CD4-positive, alpha-beta T cell treated with Interleukin-17A for 1 hour (primary cell): ENCODE measurements at regions not wholly inside any gene's neighbourhood (a gene's known extent, or its start where the extent isn't known, plus 50 kb on each side); places are given as distances from the start of the nearest gene placed in this dataset.
"Not testable (repeated sequence)": the region's sequence is repeated elsewhere in the genome, so short reads cannot be mapped to it uniquely, and the experiment has no call there.

Source experiments
- DNase-seq: peaks from one replicate; pipeline ENCODE4 v3.0.0-alpha.2; 2020

- DNase-seq, result no peak
Observed at GRCh38 chr10:4252701-4253100, 467.7 kb upstream of the KLF6 start.

DNA sequence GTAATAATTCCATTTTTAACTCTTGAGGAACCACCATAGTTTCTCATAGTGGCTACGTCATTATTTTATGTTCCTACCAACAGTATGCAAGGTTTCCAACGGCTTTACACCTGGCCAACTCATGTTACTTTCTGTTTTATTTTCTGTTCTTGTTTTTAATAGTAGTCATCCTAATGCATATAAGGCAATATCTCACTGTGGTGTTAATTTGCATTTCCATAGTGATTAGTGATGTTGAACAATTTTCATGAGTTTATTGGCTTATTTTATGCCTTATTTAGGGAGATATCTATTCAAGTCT, 465.5 kb upstream of the KLF6 start:
- no peak for DNase-seq

GRCh38 chr10:4249841-4250586, 465.0 kb upstream of the KLF6 start:
- no peak for DNase-seq

DNA sequence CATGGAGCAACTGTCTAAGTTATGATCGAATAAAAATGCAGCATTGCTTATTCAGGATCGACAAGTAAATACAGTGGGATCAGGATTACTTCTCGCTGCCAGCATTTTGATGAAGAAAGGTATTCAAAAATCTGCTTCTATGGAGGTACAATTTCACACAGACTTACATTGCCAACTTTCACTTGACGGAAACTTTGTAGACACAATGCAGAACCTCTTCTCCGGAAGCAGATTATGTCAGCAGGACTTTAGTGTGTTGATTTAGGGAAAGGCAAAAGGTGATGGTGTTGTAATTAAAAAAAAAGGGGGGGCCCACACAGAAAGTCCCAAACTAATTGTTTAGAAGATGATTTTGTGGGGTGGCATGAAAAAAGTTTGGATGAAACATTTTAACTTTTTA, 462.4 kb upstream of the KLF6 start:
- no peak for DNase-seq

GRCh38 chr10:4246881-4247358, 461.9 kb upstream of the KLF6 start:
- DNase-seq, result no peak

GRCh38 chr10:4243651-4244050, 458.6 kb upstream of the KLF6 start:
- no peak for DNase-seq

DNA sequence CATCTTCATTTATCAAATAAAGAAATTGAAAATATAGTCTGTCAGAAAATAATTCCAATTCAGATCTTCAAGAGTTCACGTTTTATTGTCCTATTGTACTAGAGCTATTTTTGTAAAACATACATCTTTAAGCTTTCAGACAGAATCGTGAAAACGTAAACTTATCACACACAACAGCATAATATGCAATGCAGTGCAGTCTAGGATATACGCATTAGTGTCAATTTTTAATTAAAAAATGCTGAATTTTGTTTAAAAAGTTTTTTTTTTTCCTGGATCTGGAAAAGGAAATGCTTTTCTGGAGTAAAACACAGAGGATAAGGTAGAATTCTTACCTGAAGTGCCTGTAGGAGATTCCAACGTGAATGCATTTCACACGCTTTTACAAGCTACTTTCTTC, 458.2 kb upstream of the KLF6 start:
- no peak for DNase-seq

DNA sequence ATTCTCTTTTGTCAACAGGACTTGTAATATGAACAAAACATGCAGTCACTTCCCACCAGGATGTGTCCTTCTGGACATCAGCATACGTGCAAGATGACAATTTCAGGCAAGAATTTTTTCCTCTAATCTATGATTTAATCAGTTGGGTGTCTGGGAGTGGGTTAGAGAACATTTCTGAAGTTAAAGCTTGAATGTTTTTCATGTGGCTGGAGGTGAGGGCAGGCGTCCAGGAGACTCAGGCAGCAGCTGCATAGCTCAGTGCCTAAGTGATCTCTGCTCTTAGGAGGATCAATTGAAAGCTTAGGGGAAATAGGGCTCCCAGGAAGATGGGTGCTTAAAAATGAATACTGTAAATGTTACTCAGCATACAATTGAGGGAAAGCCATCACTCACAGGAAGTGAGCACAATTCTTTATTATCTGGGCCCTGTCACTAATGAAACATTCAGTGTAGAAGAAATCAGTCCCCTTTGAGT, 457.6 kb upstream of the KLF6 start:
- no peak for DNase-seq

DNA sequence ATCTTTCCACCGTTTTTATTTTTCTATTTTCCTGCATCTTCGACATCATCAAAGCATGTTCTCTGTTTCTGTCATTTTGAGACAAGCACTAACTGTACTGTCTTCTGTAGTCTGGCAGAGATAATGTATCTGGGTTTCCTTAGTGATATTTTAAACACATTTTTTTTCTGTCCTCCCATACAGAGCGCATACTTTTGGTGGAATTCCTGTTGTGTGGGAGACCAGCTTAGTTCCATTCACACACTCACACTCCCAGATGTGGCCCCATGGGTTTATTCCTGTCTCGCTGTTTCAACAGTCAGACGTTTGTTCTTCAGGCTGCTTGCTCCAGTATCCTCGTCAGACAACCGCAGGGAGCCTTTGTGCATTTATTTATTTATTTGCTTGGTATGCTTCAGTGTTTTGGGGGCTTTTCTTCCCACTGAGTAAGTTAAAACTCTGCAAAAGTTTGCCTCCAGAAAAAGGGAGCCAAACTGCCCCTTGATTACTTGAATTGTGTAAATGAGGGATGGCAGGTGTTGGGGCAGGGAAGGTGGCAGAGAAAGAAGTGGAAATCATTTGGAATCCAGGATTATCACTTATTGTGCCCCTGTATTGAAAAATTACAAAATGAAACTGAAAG, 456.8 kb upstream of the KLF6 start:
- no peak for DNase-seq

DNA sequence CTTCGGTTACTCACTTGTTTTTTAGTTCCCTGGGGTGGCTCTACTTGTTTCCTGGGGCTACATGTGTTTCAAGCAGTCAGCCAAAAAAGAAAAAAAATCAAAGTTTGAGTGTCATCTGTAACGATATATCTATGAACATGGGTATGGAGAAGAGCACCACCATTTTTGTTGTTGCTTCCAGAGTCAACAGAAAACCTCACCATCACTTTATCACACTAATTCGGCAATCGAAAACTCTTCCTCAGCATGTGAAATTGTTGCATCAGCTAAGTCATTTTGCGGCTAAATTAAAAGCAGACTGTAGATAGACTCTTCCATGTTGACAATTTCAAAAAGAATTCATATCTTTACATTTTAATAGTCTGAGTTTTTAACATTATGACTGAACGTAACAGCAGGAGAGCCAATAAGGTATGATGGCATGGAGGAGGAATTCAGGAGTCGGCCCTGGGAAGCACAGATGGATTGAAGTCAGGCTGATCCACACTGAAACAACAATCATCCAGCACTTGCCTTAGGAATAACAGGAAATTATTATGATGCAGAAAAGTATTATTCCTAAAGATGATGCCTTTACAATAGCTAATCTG, 455.7 kb upstream of the KLF6 start:
- DNase-seq, result no peak

- no peak for DNase-seq
Observed at GRCh38 chr10:4239186-4239585, 454.2 kb upstream of the KLF6 start.

DNA sequence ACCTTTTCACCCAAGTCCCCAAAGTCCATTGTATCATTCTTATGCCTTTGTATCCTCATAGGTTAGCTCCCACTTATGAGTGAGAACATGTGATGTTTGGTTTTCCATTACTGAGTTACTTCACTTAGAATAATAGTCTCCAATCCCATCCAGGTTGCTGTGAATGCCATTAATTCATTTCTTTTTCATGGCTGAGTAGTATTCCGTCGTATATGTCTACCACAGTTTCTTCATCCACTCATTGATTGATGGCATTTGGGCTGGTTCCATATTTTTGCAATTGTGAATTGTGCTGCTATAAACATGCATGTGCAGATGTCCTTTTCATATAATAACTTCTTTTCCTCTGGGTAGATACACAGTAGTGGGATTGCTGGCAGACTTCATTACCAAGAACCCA, 451.9 kb upstream of the KLF6 start:
- not testable (repeated sequence) for DNase-seq

DNA sequence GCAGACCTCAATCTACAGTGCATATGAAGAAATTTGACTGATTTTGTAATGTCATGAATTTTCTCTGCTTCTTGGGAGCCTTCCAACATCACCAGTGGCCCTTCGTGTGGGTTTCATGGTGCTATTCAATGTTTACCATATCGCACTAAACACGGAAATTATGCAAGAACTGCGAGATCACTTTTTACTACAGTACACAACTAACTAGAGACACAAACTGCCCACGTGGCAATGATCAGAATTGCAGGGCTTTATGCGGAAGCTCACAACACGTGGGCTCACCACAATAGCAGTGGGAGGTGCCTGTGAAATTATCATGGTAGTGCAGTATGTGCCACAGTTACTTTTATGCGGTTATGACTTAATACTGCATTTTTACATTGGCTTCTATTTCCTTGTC, 449.7 kb upstream of the KLF6 start:
- peak; percentile 75 for DNase-seq

DNA sequence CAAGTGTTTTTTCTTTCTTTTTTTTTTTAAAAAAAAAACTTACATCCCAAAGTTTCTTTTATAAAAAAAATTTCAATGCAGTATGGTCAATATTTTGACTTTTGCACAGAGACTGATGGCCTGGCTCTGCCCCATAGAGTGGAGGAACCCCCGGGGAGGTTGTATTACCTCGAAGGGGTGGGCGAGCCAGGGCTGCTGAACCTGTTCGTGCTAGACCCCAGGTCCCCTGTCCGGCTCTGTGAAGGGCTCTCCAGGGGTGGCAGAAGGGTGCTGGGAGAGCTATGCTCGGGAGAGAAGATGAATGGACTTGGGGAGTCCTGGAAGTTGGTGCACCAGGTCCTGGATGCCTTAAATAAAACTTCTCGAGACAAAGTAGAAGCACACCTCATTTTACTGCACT, 446.4 kb upstream of the KLF6 start:
- DNase-seq, result no peak

DNA sequence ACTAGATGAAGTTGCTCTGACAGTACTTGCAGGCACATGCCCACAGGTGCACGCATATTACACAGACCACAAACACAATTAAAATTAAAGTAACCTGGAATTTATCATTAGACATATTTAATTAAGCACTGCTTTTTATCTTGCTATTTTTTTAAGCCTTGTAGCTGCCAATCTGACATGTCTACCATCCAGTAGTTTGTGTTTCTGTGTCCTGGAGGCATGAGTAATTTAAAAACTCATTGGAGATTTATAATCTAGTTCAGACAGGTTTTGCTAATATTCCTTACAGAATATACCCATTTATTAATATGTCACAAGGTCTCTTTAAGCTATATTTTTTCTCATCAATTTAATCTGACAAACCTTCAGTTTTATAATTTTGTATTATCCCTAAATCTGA, 445.0 kb upstream of the KLF6 start:
- DNase-seq, result no peak

DNA sequence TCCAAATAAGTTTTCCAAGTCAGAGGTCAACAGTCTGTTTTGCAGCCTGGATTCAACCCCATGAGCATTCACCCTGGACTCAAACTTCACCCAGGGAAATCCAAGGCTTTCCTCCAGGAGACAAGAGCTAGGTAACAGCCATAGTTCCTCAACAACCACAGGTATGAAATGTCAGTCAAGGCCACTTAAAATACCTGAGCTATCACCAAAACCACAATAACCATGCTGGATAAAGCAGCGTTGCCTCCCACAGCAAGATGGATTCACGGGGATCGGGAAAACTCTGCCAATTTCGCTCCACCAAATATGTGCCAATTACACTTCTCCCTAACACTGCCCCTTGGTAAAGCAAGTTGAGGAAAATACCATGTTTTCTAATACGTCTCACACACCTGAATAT, 444.1 kb upstream of the KLF6 start:
- DNase-seq, result no peak

DNA sequence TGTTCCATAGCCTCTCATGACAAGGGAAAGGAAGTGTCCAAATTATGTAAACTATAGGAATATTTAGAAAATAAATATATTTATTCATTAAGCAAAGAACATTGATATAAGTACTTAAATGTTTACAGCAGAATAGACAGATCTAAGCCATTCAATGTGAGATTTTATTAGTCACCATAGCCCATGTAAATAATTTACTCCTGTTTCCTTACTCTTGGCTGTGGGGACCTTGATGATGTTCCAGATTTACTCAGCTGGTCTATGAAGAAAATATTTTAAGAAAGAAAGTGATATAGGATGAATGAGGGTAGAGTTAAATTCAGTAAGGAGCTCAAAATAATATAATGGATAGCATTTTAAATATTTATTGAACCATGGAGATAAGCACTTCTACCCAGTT, 442.6 kb upstream of the KLF6 start:
- no peak for DNase-seq

DNA sequence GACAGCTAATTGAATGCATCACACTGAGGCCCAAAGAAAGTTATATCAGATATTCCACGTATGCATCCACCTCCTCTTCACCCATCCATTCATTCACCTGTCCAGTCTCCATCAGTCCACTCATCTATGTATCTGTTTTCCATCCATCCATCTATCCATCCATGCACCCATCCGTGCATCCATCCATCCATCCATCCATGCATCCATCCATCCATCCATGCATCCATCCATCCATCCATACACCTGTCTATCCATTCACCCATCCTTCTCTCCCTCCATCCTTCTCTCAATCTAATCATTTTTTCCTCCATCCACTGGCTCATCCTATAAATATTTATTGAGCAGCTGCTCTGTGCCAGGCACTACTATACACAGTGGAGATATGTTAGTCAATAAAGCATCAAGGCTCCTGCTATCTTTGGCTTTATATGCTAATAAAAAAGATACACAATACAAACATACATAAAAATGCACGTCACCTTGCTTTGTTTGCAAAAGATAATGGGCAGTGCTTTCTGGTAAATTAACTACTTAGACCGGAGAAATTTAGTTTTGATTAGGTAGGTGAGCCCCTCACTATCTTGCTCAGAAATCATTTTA, 442.0 kb upstream of the KLF6 start:
- DNase-seq, result no peak

- DNase-seq, result no peak
Observed at GRCh38 chr10:4224178-4224577, 439.2 kb upstream of the KLF6 start.

DNA sequence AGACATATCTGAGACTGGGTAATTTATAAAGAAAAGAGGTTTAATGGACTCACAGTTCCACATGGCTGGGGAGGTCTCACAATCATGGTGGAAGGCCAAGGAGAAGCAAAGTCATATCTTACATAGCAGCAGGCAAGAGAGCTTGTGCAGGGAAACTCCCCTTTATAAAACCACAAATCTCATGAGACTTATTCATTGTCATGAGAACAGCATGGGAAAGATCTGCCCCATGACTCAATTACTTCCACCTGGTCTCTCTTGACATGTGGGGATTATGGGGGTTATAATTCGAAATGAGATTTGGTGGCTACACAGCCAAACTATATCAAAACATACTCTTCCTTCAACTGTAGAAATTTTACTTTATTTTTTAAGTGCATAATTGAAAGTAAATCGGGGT, 436.3 kb upstream of the KLF6 start:
- DNase-seq, result not testable (repeated sequence)

GRCh38 chr10:4219901-4220300, 434.9 kb upstream of the KLF6 start:
- DNase-seq, result no peak

DNA sequence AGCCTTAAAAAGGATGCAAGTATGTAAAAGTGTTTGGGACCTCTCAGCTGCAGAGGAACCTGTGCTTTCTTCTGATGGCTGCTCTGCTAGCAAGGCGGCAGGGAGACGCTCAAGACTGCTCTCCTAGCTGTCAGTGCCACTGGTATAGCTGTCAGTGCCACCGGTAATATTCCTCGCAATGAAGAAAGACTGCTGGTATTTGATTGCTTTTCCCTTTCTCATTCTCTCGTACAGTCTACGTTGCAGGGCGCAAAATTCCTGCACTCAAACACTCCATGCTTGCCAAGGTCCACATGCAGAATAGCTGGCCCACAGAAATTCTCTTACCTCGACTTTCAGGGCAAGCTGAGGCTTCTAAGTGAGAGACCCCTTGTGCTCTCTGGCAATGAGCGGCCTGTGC, 432.6 kb upstream of the KLF6 start:
- no peak for DNase-seq

GRCh38 chr10:4217187-4217586, 432.2 kb upstream of the KLF6 start:
- DNase-seq, result no peak

GRCh38 chr10:4216726-4217125, 431.7 kb upstream of the KLF6 start:
- no peak for DNase-seq
